ENCODE measurements at regions not wholly inside any gene's neighbourhood (a gene's known extent, or its start where the extent isn't known, plus 50 kb on each side); places are given as distances from the start of the nearest gene placed in this dataset.

- DNase-seq (ENCODE audit: low read depth in 3 of 3, low spot score in 2 of 3) = no peak
Measured at GRCh38 chr6:44657206-44657819, 269.8 kb downstream of the CDC5L start.

GRCh38 chr6:44658571-44658970 lies 271.1 kb downstream of the CDC5L start:
- DNase-seq (ENCODE audit: low read depth in 3 of 3, low spot score in 2 of 3) = no peak

- DNase-seq (ENCODE audit: low read depth in 3 of 3, low spot score in 2 of 3) = no peak
Measured at GRCh38 chr6:44659726-44660125, 272.2 kb downstream of the CDC5L start.

GRCh38 chr6:44660561-44661220 lies 273.2 kb downstream of the CDC5L start:
- no peak for DNase-seq (ENCODE audit: low read depth in 3 of 3, low spot score in 2 of 3)

- no peak for DNase-seq (ENCODE audit: low read depth in 3 of 3, low spot score in 2 of 3)
Measured at GRCh38 chr6:44661221-44662008, 273.9 kb downstream of the CDC5L start.

- DNase-seq (ENCODE audit: low read depth in 3 of 3, low spot score in 2 of 3) = no peak
Measured at GRCh38 chr6:44662461-44663121, 275.1 kb downstream of the CDC5L start.

GRCh38 chr6:44663860-44664634 lies 276.5 kb downstream of the CDC5L start:
- no peak for DNase-seq (ENCODE audit: low read depth in 3 of 3, low spot score in 2 of 3)

GRCh38 chr6:44664716-44665115 lies 277.2 kb downstream of the CDC5L start:
- no peak for DNase-seq (ENCODE audit: low read depth in 3 of 3, low spot score in 2 of 3)

GRCh38 chr6:44665143-44665542 lies 277.6 kb downstream of the CDC5L start:
- no peak for DNase-seq (ENCODE audit: low read depth in 3 of 3, low spot score in 2 of 3)

- DNase-seq (ENCODE audit: low read depth in 3 of 3, low spot score in 2 of 3) = no peak
Measured at GRCh38 chr6:44665683-44666082, 278.2 kb downstream of the CDC5L start.

GRCh38 chr6:44666324-44666723 lies 278.8 kb downstream of the CDC5L start:
- DNase-seq (ENCODE audit: low read depth in 3 of 3, low spot score in 2 of 3) = no peak

- no peak for DNase-seq (ENCODE audit: low read depth in 3 of 3, low spot score in 2 of 3)
Measured at GRCh38 chr6:44667226-44667625, 279.7 kb downstream of the CDC5L start.

GRCh38 chr6:44667668-44668390 lies 280.3 kb downstream of the CDC5L start:
- no peak for DNase-seq (ENCODE audit: low read depth in 3 of 3, low spot score in 2 of 3)

GRCh38 chr6:44668391-44668930 lies 281.0 kb downstream of the CDC5L start:
- no peak for DNase-seq (ENCODE audit: low read depth in 3 of 3, low spot score in 2 of 3)

- no peak for DNase-seq (ENCODE audit: low read depth in 3 of 3, low spot score in 2 of 3)
Measured at GRCh38 chr6:44668976-44669934, 281.7 kb downstream of the CDC5L start.

- no peak for DNase-seq (ENCODE audit: low read depth in 3 of 3, low spot score in 2 of 3)
Measured at GRCh38 chr6:44670146-44670545, 282.6 kb downstream of the CDC5L start.

- no peak for DNase-seq (ENCODE audit: low read depth in 3 of 3, low spot score in 2 of 3)
Measured at GRCh38 chr6:44671333-44671732, 283.8 kb downstream of the CDC5L start.

- no peak for DNase-seq (ENCODE audit: low read depth in 3 of 3, low spot score in 2 of 3)
Measured at GRCh38 chr6:44672086-44672485, 284.6 kb downstream of the CDC5L start.

- no peak for DNase-seq (ENCODE audit: low read depth in 3 of 3, low spot score in 2 of 3)
Measured at GRCh38 chr6:44672841-44673240, 285.3 kb downstream of the CDC5L start.

All from right renal cortex interstitium (tissue), 3 donors.